OCI-LY3 (cell line): ENCODE measurements at regions not wholly inside any gene's neighbourhood (a gene's known extent, or its start where the extent isn't known, plus 50 kb on each side); places are given as distances from the start of the nearest gene placed in this dataset.

Experiments used
- CTCF ChIP-seq: fragments of 200-600, 300-600 bp; sonication (generic); IDR thresholded peaks from 2 replicates; pipeline ENCODE4 v1.5.1; 2014; ENCODE audit warnings: antibody characterized with exemption, low read length, low read depth
- EZH2phosphoT487 ChIP-seq: fragments of 200-600 bp; shearing (Covaris generic); IDR thresholded peaks from 2 replicates; pipeline ENCODE4 v1.6.1; 2018; ENCODE audit warnings: antibody characterized with exemption, mixed run types, low read depth

- TF ChIP-seq CTCF, result no peak
- no peak for TF ChIP-seq EZH2phosphoT487
Observed at GRCh38 chr7:124692425-124692824, 73.2 kb downstream of the GPR37 start.
